Hematopoietic multipotent progenitor cell treated with erythropoietin and hydrocortisone succinate and interleukin-3 and kit ligand, for 6 days (in vitro differentiated cells): ENCODE measurements at regions not wholly inside any gene's neighbourhood (a gene's known extent, or its start where the extent isn't known, plus 50 kb on each side); places are given as distances from the start of the nearest gene placed in this dataset.
A peak's percentile ranks its signal among the peaks of the same experiment; 100 is the strongest.

Experiments used
- DNase-seq: peaks from one replicate; pipeline ENCODE4 v3.0.0-alpha.2; 2015

DNA sequence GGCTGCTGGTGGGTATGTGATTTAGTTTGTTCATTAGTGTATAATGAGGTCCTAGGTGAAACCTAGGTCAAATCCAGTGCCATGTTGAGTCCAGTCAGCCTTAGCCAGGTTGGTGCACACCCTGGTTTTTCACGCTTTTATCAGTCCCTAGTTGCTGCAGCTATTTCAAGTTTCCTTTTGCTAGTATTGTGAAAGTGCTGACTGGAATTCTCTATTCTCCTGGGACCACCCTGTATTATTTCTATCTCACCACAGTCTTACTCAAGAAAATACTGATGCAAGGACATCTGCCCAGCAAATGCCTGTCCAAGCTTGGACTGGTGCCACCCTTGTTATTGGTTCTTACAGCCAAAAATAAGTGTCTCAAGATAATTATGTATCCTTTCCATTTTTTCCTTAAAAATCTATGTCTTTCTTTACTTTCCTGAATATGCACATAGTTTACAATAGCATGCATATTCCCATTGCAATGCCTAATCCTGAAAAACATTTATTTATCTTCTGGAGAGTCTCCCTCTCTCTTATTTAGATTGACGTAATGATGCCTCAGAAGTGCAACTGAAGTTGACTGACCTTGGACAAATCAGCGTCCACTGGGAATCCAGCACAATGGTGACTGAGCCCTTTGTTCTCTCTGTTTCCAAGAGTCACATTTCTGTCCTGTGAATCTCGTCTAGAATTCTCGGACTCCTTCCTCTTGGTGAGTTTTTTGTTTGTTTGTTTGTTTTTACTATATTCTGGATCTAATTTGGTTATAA, 1075.0 kb downstream of the CDH9 start:
- DNase-seq = no peak

DNA sequence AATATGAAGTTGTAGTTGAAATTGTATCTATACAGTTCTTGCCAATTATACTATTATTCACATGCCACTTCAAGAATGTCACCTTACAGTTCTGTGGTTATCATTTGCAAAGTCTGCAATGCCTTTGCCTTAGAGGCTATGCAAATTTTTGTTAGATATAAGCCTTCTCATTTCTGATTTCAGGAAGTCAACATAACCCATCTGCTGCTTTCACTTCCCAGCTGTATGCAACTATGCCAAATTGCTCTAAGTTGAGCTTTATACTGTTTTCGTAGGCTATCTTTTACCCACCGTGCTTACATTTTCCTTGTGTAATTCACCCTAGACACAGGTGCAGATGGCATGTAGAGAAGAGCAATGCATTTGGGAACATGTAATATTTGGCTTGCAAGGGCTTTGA, 1083.0 kb downstream of the CDH9 start:
- DNase-seq = no peak

- DNase-seq = no peak
These were observed 1087.7 kb downstream of the CDH9 start for GRCh38 chr5:25950681-25951080.

DNA sequence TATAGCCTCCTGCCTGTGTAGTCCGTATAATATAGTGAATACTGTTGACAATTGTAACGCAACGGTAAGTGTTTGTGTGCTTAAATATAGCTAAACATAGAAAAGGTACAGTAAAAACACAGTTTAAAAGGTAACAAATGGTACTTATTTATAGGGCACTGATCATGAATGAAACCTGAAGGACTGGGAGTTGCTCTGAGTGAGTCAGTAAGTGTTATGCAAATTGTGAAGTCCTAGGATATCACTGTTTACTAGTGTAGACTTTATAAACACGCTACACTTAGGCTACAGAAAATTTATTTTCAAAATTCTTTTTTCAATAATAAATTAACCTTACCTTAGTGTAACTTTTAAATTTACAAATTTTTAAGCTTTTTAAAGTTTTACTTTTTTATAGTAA, 1090.1 kb downstream of the CDH9 start:
- no peak for DNase-seq

GRCh38 chr5:25944786-25945185, 1093.6 kb downstream of the CDH9 start:
- no peak for DNase-seq

- no peak for DNase-seq
These were observed 1129.2 kb downstream of the CDH9 start for GRCh38 chr5:25909163-25909562.

DNA sequence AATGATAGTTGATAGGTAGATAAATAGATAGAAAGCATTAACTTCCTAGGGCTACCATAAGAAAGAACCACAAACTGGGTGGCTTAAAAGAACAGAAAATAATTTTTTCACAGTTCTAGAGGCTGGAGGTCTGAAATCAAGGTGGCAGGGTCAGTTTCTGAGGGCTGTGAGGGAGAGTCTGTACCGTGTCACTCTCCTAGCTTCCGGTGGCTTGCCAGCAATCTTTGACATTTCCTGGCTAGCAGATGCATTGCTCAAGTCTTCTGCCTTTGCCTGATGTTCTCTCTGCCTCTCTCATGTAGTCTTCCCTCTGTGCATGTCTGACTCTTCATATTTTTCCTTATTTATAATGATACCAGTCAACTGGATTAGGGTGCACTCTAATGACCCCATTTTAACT, 1132.7 kb downstream of the CDH9 start:
- no peak for DNase-seq

- DNase-seq = no peak
These were observed 1146.2 kb downstream of the CDH9 start for GRCh38 chr5:25892211-25892610.

DNA sequence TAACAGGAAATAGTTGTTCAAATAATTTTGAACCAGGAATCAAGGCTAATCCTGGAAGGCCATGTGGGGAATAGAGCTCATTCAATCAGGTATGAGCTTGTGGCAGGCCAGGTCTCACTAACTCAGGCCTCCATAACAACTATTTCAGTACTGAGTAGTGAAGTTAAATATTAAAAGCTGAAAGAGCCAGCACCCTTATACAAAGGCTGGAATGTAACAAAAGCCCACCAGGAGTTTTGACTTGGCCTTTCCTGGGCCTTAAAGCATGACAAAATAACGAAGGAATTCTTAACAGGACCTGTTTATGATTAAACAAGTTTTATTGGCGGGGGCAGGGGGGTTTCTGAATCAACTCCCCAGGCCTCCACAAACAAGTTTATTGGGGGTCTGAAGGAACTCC, 1146.7 kb downstream of the CDH9 start:
- DNase-seq = no peak

GRCh38 chr5:25881318-25882036, 1156.9 kb downstream of the CDH9 start:
- no peak for DNase-seq

- no peak for DNase-seq
These were observed 1174.6 kb downstream of the CDH9 start for GRCh38 chr5:25863811-25864210.

DNA sequence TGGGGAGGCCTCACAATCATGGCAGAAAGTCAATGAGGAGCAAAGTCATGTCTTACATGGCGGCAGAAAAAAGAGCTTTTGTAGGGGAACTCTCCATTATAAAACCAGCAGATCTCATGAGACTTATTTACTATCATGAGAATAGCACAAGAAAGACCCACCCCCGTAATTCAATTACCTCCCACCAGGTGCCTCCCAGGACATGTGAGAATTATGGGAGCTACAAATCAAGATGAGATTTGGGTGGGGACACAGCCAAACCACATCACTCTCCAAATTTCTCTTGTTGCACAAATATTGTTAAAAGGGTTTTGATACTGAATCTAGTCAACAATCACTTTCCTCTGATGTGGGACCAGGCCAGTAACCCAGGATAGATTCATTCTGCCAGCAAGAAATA, 1176.1 kb downstream of the CDH9 start:
- peak; percentile 7 for DNase-seq

DNA sequence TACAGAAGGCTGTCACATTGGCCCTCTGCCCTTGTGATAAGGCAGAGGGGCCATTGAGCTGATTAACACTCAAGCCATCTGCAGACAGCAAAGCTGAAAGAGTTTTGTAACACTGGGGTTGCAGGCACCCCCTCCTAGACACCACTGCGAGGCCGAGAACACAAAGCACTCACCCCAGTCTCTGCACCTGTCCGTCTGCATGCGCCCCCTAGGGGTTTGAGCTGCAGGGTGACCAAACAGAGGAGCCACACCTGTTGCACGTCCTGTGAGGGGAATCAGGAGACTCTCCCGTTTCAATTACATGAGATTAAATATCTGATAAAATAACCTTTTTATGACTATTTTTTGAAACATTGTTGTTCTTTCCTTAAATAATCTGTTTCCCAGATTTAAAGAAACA, 1180.4 kb downstream of the CDH9 start:
- no peak for DNase-seq

- DNase-seq = no peak
These were observed 1187.1 kb downstream of the CDH9 start for GRCh38 chr5:25851301-25851700.

GRCh38 chr5:25850581-25850980, 1187.8 kb downstream of the CDH9 start:
- DNase-seq = no peak

- DNase-seq = no peak
These were observed 1189.1 kb downstream of the CDH9 start for GRCh38 chr5:25849270-25849669.

DNA sequence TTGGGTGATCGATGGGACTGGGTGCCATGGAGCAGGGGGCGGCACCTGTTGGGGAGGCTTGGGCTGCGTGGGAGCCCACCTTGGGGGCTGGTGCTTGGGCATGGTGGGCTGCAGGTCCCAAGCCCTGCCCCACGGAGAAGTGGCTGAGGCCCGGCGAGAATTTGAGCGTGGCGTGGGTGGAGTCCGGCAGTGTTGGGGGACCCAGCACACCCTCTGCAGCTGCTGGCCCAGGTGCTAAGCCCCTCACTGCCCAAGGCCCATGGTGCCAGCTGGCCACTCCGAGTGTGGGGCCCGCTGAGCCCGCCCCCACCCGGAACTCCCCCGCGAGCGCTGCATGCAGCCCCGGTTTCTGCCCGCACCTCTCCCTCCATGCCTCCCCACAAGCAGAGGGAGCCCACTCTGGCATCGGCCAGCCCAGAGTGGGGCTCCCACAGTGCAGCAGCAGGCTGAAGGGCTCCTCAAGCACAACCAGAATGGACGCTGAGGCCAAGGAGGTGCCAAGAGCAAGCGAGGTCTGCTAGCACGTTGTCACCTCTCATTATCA, 1178.6 kb upstream of the CDH10 start:
- no peak for DNase-seq
